Astrocyte of the cerebellum (primary cell): ENCODE measurements at regions not wholly inside any gene's neighbourhood (a gene's known extent, or its start where the extent isn't known, plus 50 kb on each side); places are given as distances from the start of the nearest gene placed in this dataset.
A peak's percentile ranks its signal among the peaks of the same experiment; 100 is the strongest.

Source experiments
- DNase-seq: peaks from one replicate; pipeline ENCODE4 v3.0.0-alpha.2; 2011; ENCODE audit warnings: low read depth
- H3K4me3 ChIP-seq: 2 replicates; pipeline ENCODE4 v1.5.1; 2011; ENCODE audit warnings: mild to moderate bottlenecking, low read depth, low read length, moderate library complexity
- CTCF ChIP-seq: IDR thresholded peaks from 2 replicates; pipeline ENCODE4 v1.5.1; 2012; ENCODE audit warnings: low read length, low read depth, moderate library complexity, mild to moderate bottlenecking; ENCODE audit errors: missing control alignments
- in situ Hi-C: cut with HindIII; loops from 2 replicates; pipeline ENCODE4 v1.10.0; 2017; ENCODE audit warnings: low sequenced_read_pairs

GRCh38 chr2:55761024-55761423 is 67.4 kb upstream of the PNPT1 start:
- no peak for TF ChIP-seq CTCF
- in situ Hi-C loops: no loop called here
- no peak for DNase-seq
- no peak overlapping the region for H3K4me3 ChIP-seq

GRCh38 chr2:55760125-55760524 is 66.5 kb upstream of the PNPT1 start:
- TF ChIP-seq CTCF: no peak
- DNase-seq: no peak
- H3K4me3 ChIP-seq: no peak overlapping the region
- in situ Hi-C loops: no loop called here

- DNase-seq: no peak
- in situ Hi-C loops: no loop called here
- no peak for TF ChIP-seq CTCF
- H3K4me3 ChIP-seq: no peak overlapping the region
Observed at GRCh38 chr2:55759271-55759921, 65.8 kb upstream of the PNPT1 start.

- no peak overlapping the region for H3K4me3 ChIP-seq
- no peak for DNase-seq
- in situ Hi-C loops: no loop called here
- no peak for TF ChIP-seq CTCF
Observed at GRCh38 chr2:55751966-55752365, 58.3 kb upstream of the PNPT1 start.

GRCh38 chr2:55743583-55743982 is 49.9 kb upstream of the PNPT1 start:
- H3K4me3 ChIP-seq: no peak overlapping the region
- in situ Hi-C loops: no loop called here
- peak; percentile 62 for DNase-seq
- no peak for TF ChIP-seq CTCF
